Colonic mucosa (tissue), 4 donors: ENCODE measurements at regions not wholly inside any gene's neighbourhood (a gene's known extent, or its start where the extent isn't known, plus 50 kb on each side); places are given as distances from the start of the nearest gene placed in this dataset.

Source experiments
- DNase-seq: peaks from one replicate; pipeline ENCODE4 v3.0.0-alpha.2; 2020
- H3K27ac ChIP-seq: fragments of 200-600 bp; one replicate; pipeline ENCODE4 v1.8.0; 2021
- H3K27me3 ChIP-seq: fragments of 200-600 bp; one replicate; pipeline ENCODE4 v1.8.0; 2021
- H3K36me3 ChIP-seq: fragments of 200-600 bp; one replicate; pipeline ENCODE4 v1.8.0; 2021
- H3K4me1 ChIP-seq: fragments of 200-600 bp; one replicate; pipeline ENCODE4 v1.8.0; 2021; ENCODE audit warnings: mild to moderate bottlenecking
- H3K4me3 ChIP-seq: fragments of 200-600 bp; one replicate; pipeline ENCODE4 v1.8.0; 2021
- H3K9ac ChIP-seq, 2 donors: one replicate each; pipeline ENCODE4 v1.7.0; 2013; ENCODE audit warnings: control low read depth in 2 of 2, low read depth in 2 of 2, low read length in 2 of 2
- H3K9me3 ChIP-seq: fragments of 200-600 bp; one replicate; pipeline ENCODE4 v1.8.0; 2021
- intact Hi-C: fragments of 100-400 bp; cut with DNase I; formaldehyde crosslinking; loops from one replicate; pipeline ENCODE4 v1.14.1; 2022
- TF ChIP-seq, protein P1 (sequence below): fragments of 200-600 bp; IDR thresholded peaks from one replicate; pipeline ENCODE4 v1.8.0; 2022; ENCODE audit warnings: antibody characterized with exemption, mild to moderate bottlenecking
- donor health status: healthy.
- donor health status: DM: no; HTN: no; CAD: no.
- donor health status: DM: no; HTN: no; CAD: no.

GRCh38 chr1:166703726-166704462 is 135.4 kb upstream of the POGK start:
- Histone ChIP-seq H3K4me1 (no peaks in the 10 kb centered on the region), H3K36me3 (no peaks in the 10 kb centered on the region), H3K4me3 (no peak overlapping the region), H3K27ac (no peak overlapping the region), H3K27me3 (no peaks in the 10 kb centered on the region), H3K9ac (no peak overlapping the region), H3K9me3 (no peaks in the 10 kb centered on the region)
- intact Hi-C loops: no loop called here
- no peak for DNase-seq
- TF ChIP-seq, protein P1, sequence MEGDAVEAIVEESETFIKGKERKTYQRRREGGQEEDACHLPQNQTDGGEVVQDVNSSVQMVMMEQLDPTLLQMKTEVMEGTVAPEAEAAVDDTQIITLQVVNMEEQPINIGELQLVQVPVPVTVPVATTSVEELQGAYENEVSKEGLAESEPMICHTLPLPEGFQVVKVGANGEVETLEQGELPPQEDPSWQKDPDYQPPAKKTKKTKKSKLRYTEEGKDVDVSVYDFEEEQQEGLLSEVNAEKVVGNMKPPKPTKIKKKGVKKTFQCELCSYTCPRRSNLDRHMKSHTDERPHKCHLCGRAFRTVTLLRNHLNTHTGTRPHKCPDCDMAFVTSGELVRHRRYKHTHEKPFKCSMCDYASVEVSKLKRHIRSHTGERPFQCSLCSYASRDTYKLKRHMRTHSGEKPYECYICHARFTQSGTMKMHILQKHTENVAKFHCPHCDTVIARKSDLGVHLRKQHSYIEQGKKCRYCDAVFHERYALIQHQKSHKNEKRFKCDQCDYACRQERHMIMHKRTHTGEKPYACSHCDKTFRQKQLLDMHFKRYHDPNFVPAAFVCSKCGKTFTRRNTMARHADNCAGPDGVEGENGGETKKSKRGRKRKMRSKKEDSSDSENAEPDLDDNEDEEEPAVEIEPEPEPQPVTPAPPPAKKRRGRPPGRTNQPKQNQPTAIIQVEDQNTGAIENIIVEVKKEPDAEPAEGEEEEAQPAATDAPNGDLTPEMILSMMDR: no peak

- Histone ChIP-seq H3K27ac (no peak overlapping the region), H3K9ac (no peak overlapping the region), H3K27me3 (no peaks in the 10 kb centered on the region), H3K36me3 (no peaks in the 10 kb centered on the region), H3K9me3 (no peaks in the 10 kb centered on the region), H3K4me1 (no peaks in the 10 kb centered on the region), H3K4me3 (no peak overlapping the region)
- no peak for DNase-seq
- TF ChIP-seq, protein P1: no peak
- intact Hi-C loops: no loop called here
Observed at GRCh38 chr1:166705376-166706289, 133.6 kb upstream of the POGK start.

DNA sequence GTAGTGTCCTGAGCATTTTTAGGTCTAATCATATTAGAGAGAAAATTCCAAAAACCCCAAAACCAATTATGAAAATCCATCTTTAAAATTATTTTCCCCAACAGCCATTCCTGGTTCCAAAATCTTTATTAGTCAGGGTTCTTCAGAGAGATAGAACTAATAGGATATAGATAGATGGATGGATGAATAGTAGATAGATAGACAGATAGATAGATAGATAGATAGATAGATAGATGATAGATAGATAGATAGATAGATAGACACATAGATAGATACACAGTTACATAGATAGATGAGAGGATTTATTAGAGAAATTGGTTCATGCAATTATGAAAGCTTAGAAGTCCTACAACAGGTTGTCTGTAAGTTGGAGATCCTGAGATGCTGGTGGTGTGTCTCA is 122.7 kb upstream of the POGK start:
- H3K4me3 ChIP-seq: no peak overlapping the region
- intact Hi-C loops: no loop called here
- TF ChIP-seq, protein P1: no peak
- H3K36me3 ChIP-seq: no peaks in the 10 kb centered on the region
- H3K27me3 ChIP-seq: no peaks in the 10 kb centered on the region
- H3K9me3 ChIP-seq: no peaks in the 10 kb centered on the region
- no peaks in the 10 kb centered on the region for H3K4me1 ChIP-seq
- H3K9ac ChIP-seq: no peak overlapping the region
- no peak overlapping the region for H3K27ac ChIP-seq
- DNase-seq: no peak

GRCh38 chr1:166721145-166721544 is 118.1 kb upstream of the POGK start:
- intact Hi-C loops: no loop called here
- Histone ChIP-seq H3K27ac (no peak overlapping the region), H3K27me3 (no peaks in the 10 kb centered on the region), H3K4me1 (no peaks in the 10 kb centered on the region), H3K9ac (no peak overlapping the region), H3K36me3 (no peaks in the 10 kb centered on the region), H3K4me3 (no peak overlapping the region), H3K9me3 (no peaks in the 10 kb centered on the region)
- DNase-seq: no peak
- TF ChIP-seq, protein P1: no peak

DNA sequence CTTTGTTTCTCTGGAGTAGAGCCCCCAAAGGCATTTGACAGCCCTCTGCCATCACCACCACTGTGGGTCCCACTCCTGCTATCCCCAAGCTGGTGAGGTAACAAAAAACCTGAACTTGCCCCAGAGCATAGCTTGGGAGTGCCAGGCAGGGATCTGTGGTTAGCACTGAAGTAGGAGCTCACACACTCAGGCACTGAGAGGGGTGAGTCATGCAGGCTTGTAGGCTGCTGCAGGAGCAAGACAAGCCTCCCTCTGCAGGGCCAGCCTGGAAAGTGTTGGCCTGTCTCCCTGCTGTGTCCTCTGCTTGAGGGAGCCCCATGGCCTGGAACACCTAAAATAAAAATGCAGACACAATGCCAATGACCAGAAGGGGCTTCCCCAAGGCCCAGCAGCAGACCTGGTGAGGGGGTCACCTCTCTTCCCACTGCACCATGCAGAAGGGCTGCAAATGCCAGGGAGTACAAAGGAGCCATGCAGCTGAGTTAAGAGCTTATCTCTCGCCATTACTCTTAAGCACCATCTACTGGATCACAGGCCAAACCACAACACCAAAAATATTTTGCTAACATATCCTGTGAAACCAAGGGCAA is 108.9 kb upstream of the POGK start:
- TF ChIP-seq, protein P1: no peak
- DNase-seq: no peak

More for the DNA sequence above, 108.9 kb upstream of the POGK start:
- Histone ChIP-seq H3K9me3 (no peaks in the 10 kb centered on the region), H3K27ac (no peak overlapping the region), H3K27me3 (no peaks in the 10 kb centered on the region), H3K4me3 (no peak overlapping the region), H3K4me1 (no peaks in the 10 kb centered on the region), H3K36me3 (no peaks in the 10 kb centered on the region), H3K9ac (no peak overlapping the region)
- intact Hi-C loops: no loop called here
